Skeletal muscle satellite cell (primary cell): ENCODE measurements at regions not wholly inside any gene's neighbourhood (a gene's known extent, or its start where the extent isn't known, plus 50 kb on each side); places are given as distances from the start of the nearest gene placed in this dataset.

Source experiments
- H3K27me3 ChIP-seq: 2 replicates; pipeline ENCODE4 v1.7.0; 2013; ENCODE audit warnings: low read length; ENCODE audit not compliant: control insufficient read depth, insufficient read depth
- H3K36me3 ChIP-seq: 2 replicates; pipeline ENCODE4 v1.7.0; 2013; ENCODE audit warnings: mild to moderate bottlenecking, control low read depth, low read length; ENCODE audit not compliant: insufficient read depth
- H3K4me1 ChIP-seq: 2 replicates; pipeline ENCODE4 v1.7.0; 2013; ENCODE audit warnings: low read length; ENCODE audit not compliant: control insufficient read depth, insufficient read depth
- H3K4me2 ChIP-seq: 2 replicates; pipeline ENCODE4 v1.7.0; 2013; ENCODE audit warnings: mild to moderate bottlenecking, low read length
- H3K4me3 ChIP-seq: 2 replicates; pipeline ENCODE4 v1.7.0; 2013; ENCODE audit warnings: low read length
- H3K9ac ChIP-seq: 2 replicates; pipeline ENCODE4 v1.7.0; 2013; ENCODE audit warnings: mild to moderate bottlenecking, low read depth, low read length, moderate library complexity
- H3K9me3 ChIP-seq: replicated peaks from 2 replicates; pipeline ENCODE4 v1.7.0; 2013; ENCODE audit warnings: mild to moderate bottlenecking, control low read depth, low read length

DNA sequence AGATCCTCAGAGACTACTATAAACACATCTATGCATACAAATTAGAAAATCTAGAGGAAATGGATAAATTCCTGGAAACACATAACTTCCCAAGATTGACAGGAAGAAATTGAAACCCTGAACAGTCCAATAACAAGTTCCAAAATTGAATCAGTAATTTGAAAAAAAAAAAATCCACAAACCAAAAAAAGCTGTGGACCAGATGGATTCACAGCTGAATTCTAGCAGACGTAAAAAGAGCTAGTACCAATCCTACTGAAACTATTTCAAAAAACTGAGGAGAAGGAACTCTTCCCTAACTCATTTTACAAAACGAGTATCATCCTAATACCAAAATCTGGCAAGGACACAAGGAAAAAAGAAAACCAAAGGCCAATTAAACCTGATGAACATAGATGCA is 77.0 kb upstream of the FXR1 start:
- Histone ChIP-seq H3K4me1 (no peaks in the 10 kb centered on the region), H3K4me3 (no peak overlapping the region), H3K4me2 (no peak overlapping the region), H3K36me3 (no peaks in the 10 kb centered on the region), H3K9ac (no peak overlapping the region), H3K27me3 (no peaks in the 10 kb centered on the region), H3K9me3 (no peaks in the 10 kb centered on the region)

DNA sequence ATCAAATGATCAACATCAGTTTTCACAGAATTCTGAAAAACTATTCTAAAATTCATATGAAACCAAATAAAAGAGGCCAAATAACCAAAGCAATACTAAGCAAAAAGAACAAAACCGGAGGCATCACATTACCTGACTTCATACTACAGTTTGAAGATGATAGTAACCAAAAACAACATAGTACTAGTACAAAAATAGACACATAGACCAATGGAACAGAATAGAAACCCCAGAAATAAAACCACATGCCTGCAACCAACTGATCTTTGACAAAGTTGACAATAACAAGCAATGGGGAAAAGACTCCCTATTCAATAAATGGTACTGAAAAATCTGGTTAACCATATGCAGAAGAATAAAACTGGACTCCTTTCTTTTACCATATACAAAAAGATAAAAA is 75.7 kb upstream of the FXR1 start:
- Histone ChIP-seq H3K4me2 (no peak overlapping the region), H3K4me1 (no peaks in the 10 kb centered on the region), H3K27me3 (no peaks in the 10 kb centered on the region), H3K4me3 (no peak overlapping the region), H3K36me3 (no peaks in the 10 kb centered on the region), H3K9me3 (no peaks in the 10 kb centered on the region), H3K9ac (no peak overlapping the region)

DNA sequence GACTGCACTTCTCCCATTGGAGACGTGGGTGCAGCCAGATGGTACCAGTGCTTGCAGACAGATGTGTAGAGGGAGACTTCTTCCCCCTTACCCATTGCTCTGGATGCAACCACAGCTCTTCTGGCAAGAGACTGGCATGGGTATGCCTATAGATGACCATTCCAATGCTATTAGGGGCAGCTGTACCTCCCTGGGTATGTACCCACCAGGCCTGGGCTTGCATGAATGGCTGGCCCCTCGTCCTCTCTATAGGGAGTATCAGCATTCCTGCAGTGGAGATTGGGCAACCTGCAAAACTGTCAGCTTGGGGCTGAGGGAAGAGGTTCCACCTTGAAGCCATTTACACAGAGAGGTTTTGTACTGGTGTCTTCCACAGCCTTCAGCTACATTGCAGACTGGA is 57.6 kb upstream of the FXR1 start:
- no peaks in the 10 kb centered on the region for H3K36me3 ChIP-seq
- no peaks in the 10 kb centered on the region for H3K9me3 ChIP-seq
- H3K4me1 ChIP-seq, result no peaks in the 10 kb centered on the region
- no peak overlapping the region for H3K4me2 ChIP-seq
- no peak overlapping the region for H3K4me3 ChIP-seq
- no peak overlapping the region for H3K9ac ChIP-seq
- no peaks in the 10 kb centered on the region for H3K27me3 ChIP-seq

DNA sequence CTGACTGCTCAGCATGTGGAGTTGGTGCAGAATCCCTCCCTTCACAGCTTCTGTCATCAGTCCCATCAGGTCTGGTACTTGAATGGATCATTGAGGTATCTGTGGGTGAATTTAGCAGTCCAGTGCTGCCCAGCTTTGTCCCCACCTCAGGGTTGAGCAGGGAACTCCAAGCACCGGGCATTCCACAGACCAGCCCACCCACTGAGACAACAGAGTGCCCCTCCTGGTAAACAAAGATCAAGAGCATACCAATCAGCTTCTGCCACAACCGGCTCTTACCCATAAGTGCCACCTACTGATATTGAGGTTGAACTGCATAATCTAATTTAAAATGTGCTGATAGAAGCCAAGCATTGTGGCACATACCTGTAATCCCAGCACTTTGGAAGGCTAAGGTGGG is 57.1 kb upstream of the FXR1 start:
- no peaks in the 10 kb centered on the region for H3K27me3 ChIP-seq
- H3K4me2 ChIP-seq, result no peak overlapping the region
- no peaks in the 10 kb centered on the region for H3K9me3 ChIP-seq
- no peaks in the 10 kb centered on the region for H3K36me3 ChIP-seq
- H3K4me1 ChIP-seq, result no peaks in the 10 kb centered on the region
- H3K4me3 ChIP-seq, result no peak overlapping the region
- H3K9ac ChIP-seq, result no peak overlapping the region

DNA sequence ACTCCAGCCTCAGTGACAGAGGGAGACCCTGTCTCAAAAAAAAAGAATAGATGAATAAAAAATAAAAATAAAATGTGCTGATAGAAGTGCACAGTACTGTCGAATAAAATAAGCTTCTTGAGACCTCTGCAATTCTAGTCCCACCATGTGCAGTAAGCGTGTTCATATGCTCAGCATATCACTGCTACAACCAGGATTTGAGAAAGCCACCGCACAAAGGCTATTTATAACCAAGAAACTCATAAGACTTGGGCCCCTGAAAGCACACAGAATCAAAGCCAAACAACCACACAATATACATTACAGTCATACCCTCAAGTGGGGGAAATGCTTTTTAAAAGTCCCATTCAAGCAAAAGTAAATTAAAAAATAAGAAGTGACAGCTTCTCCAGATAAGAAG is 56.5 kb upstream of the FXR1 start:
- no peak overlapping the region for H3K4me2 ChIP-seq

DNA sequence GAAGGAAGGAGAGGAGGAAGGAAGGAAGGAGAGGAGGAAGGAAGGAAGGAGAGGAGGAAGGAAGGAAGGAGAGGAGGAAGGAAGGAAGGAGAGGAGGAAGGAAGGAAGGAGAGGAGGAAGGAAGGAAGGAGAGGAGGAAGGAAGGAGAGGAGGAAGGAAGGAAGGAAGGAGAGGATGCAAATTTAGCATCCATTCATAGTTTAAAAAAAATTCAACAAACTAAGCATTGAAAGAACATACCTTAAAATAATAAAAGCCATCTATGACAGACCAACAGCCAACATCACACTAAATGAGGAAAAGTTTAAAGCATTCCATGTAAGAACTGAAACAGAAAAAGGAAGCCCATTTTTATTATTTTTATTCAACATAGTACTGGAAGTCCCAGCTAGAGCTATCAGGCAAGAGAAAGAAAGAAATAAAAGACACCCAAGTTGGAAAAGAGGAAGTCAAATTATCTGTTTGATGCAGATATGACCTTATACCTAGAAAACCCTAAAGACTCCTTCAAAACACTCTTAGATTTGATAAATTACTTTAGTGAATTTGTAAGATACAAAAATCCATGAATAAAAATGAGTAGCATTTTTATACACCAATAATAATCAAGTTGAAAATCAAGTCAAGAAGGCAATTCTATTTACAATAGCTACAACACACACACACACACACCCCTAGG is 52.2 kb upstream of the FXR1 start:
- no peaks in the 10 kb centered on the region for H3K36me3 ChIP-seq
- H3K4me2 ChIP-seq, result no peak overlapping the region
- no peaks in the 10 kb centered on the region for H3K4me1 ChIP-seq
- H3K27me3 ChIP-seq, result no peaks in the 10 kb centered on the region
- H3K9me3 ChIP-seq, result no peaks in the 10 kb centered on the region
- H3K4me3 ChIP-seq, result no peak overlapping the region
- H3K9ac ChIP-seq, result no peak overlapping the region

More for the DNA sequence above, 56.5 kb upstream of the FXR1 start:
- no peak overlapping the region for H3K4me3 ChIP-seq
- H3K27me3 ChIP-seq, result no peaks in the 10 kb centered on the region
- no peak overlapping the region for H3K9ac ChIP-seq
- no peaks in the 10 kb centered on the region for H3K4me1 ChIP-seq
- H3K36me3 ChIP-seq, result no peaks in the 10 kb centered on the region
- H3K9me3 ChIP-seq, result no peaks in the 10 kb centered on the region
